ENCODE measurements at regions not wholly inside any gene's neighbourhood (a gene's known extent, or its start where the extent isn't known, plus 50 kb on each side); places are given as distances from the start of the nearest gene placed in this dataset.

DNA sequence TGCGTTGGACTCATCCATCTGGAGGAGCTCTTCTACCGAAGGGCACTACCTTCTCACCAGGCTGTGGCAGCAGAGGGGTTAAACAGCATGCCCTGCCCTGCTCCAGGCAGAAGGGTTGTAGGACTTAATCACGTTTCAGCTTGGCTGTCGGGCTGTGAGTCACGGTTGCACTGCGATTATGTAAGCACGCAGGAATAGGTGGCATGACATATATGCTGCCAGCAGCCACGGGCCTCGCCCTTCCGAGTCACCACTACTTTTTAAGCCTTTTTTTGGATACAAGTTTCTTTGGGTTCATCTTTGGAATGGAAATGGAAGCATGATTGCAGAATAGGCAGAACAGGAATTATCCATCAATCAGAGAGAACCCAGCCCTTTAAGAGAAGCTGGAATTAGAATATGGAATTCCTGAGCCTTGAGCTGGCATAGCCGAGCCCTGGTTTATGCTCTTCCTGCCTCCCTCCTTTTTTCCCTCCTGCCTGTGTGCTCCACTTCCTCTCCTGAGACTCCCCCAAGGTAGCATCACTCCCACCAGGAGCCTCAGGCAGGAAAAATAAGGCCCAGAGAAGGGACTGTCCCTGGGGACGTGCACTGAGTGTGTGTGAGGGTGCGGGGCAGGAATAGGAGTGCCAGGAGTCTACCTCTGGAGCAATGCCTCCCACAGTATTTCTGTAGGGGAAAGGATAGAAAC lies 86.8 kb downstream of the SEMA4F start:
- TF ChIP-seq, protein P1, sequence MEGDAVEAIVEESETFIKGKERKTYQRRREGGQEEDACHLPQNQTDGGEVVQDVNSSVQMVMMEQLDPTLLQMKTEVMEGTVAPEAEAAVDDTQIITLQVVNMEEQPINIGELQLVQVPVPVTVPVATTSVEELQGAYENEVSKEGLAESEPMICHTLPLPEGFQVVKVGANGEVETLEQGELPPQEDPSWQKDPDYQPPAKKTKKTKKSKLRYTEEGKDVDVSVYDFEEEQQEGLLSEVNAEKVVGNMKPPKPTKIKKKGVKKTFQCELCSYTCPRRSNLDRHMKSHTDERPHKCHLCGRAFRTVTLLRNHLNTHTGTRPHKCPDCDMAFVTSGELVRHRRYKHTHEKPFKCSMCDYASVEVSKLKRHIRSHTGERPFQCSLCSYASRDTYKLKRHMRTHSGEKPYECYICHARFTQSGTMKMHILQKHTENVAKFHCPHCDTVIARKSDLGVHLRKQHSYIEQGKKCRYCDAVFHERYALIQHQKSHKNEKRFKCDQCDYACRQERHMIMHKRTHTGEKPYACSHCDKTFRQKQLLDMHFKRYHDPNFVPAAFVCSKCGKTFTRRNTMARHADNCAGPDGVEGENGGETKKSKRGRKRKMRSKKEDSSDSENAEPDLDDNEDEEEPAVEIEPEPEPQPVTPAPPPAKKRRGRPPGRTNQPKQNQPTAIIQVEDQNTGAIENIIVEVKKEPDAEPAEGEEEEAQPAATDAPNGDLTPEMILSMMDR (conservative IDR thresholded peaks at IDR 0.05) = no peak
- no peak for TF ChIP-seq EZH2 (IDR thresholded peaks at IDR 0.05; ENCODE audit: low read depth)

All from PC-9 (cell line).